NOMO-1 treated with DMSO at 0.1 percent for 48 hours (cell line): ENCODE measurements at regions not wholly inside any gene's neighbourhood (a gene's known extent, or its start where the extent isn't known, plus 50 kb on each side); places are given as distances from the start of the nearest gene placed in this dataset.

ENCODE experiments used
- DNase-seq: peaks from one replicate; lab custom pipeline; 2025; ENCODE audit not compliant: unreplicated experiment; lab: John Stamatoyannopoulos, UW

GRCh38 chr3:76582098-76582497 lies 457.8 kb upstream of the ROBO2 start:
- DNase-seq: no peak

GRCh38 chr3:76582632-76583378 lies 457.1 kb upstream of the ROBO2 start:
- no peak for DNase-seq

GRCh38 chr3:76585794-76586392 lies 454.0 kb upstream of the ROBO2 start:
- DNase-seq: peak; percentile 4

- DNase-seq: no peak
These were observed 453.4 kb upstream of the ROBO2 start for GRCh38 chr3:76586471-76586870.

GRCh38 chr3:76610150-76610549 lies 429.7 kb upstream of the ROBO2 start:
- no peak for DNase-seq

- no peak for DNase-seq
These were observed 424.2 kb upstream of the ROBO2 start for GRCh38 chr3:76615719-76616118.

GRCh38 chr3:76624164-76624563 lies 415.7 kb upstream of the ROBO2 start:
- DNase-seq: no peak

GRCh38 chr3:76627236-76627635 lies 412.7 kb upstream of the ROBO2 start:
- DNase-seq: no peak

GRCh38 chr3:76631251-76631650 lies 408.6 kb upstream of the ROBO2 start:
- DNase-seq: no peak

- no peak for DNase-seq
These were observed 401.9 kb upstream of the ROBO2 start for GRCh38 chr3:76638006-76638405.

- DNase-seq: no peak
These were observed 396.1 kb upstream of the ROBO2 start for GRCh38 chr3:76643623-76644304.

GRCh38 chr3:76644305-76644675 lies 395.6 kb upstream of the ROBO2 start:
- no peak for DNase-seq

GRCh38 chr3:76645724-76646123 lies 394.2 kb upstream of the ROBO2 start:
- DNase-seq: no peak

GRCh38 chr3:76646921-76647562 lies 392.9 kb upstream of the ROBO2 start:
- no peak for DNase-seq

- no peak for DNase-seq
These were observed 388.1 kb upstream of the ROBO2 start for GRCh38 chr3:76651784-76652183.

- DNase-seq: no peak
These were observed 387.4 kb upstream of the ROBO2 start for GRCh38 chr3:76652524-76652923.

- no peak for DNase-seq
These were observed 386.2 kb upstream of the ROBO2 start for GRCh38 chr3:76653640-76654251.

- no peak for DNase-seq
These were observed 383.3 kb upstream of the ROBO2 start for GRCh38 chr3:76656531-76657070.

GRCh38 chr3:76657909-76658308 lies 382.0 kb upstream of the ROBO2 start:
- DNase-seq: no peak

GRCh38 chr3:76661527-76662250 lies 378.2 kb upstream of the ROBO2 start:
- no peak for DNase-seq
